GM12878 (cell line): ENCODE measurements at regions not wholly inside any gene's neighbourhood (a gene's known extent, or its start where the extent isn't known, plus 50 kb on each side); places are given as distances from the start of the nearest gene placed in this dataset.

Experiments used
- ATAC-seq: fragments of 200-7000 bp; cut with Tn5 transposase; 3 replicates; pipeline ENCODE4 v1.9.1; 2020; ENCODE audit warnings: mild to moderate bottlenecking, moderate library complexity
- BruUV-seq: library from RNA; stranded (reverse); fragments of 400-500 nt; replicated peaks from 2 replicates; lab custom pipeline; 2021; lab: Mats Ljungman, UMichigan
- CTCF ChIA-PET: fragments of 300-600 bp; sonication (Branson Sonifier 250); formaldehyde crosslinking; extraction: SDS; loops from one replicate; lab custom pipeline; 2021; ENCODE audit warnings: inconsistent platforms; lab: Yijun Ruan, JAX
- POLR2A ChIA-PET: fragments of 350-600 bp; formaldehyde crosslinking; extraction: SDS; loops from one replicate; lab custom pipeline; 2021; ENCODE audit warnings: inconsistent platforms; lab: Charles Lee
- RAD21 ChIA-PET: fragments of 300-600 bp; sonication (Branson Sonifier 250); formaldehyde crosslinking; loops from one replicate; lab custom pipeline; 2023; ENCODE audit warnings: antibody characterized with exemption; ENCODE audit not compliant: unreplicated experiment; lab: Charles Lee
- SMC1A ChIA-PET: fragments of 300-600 bp; sonication (Branson Sonifier 250); formaldehyde crosslinking; loops from one replicate; lab custom pipeline; 2023; ENCODE audit not compliant: unreplicated experiment, uncharacterized antibody; lab: Charles Lee
- DNase-seq: peaks from one replicate; pipeline ENCODE4 v3.0.0-alpha.2; 2011; ENCODE audit warnings: low read depth, low spot score
- FAIRE-seq: peaks from 3 replicates; lab custom pipeline; 2011; peaks lifted over from hg19 to GRCh38; lab: Jason Lieb, UNC
- H2AFZ ChIP-seq: 2 replicates; pipeline ENCODE4 v1.6.0; 2011; ENCODE audit warnings: low read depth, low read length, control low read depth; ENCODE audit not compliant: control insufficient read depth
- H3K27ac ChIP-seq: 2 replicates; pipeline ENCODE4 v1.5.1; 2011; ENCODE audit warnings: control low read depth; ENCODE audit not compliant: control insufficient read depth, insufficient read depth
- H3K27me3 ChIP-seq, 2 experiments: replicated peaks in 1 of 2; 2 replicates each; pipeline versions ENCODE4 v1.6.0 to v1.6.1; 2011; ENCODE audit warnings: low read length in 1 of 2; ENCODE audit not compliant: control insufficient read depth in 2 of 2, insufficient read depth in 2 of 2
- H3K36me3 ChIP-seq, 2 experiments: 2 replicates each; pipeline ENCODE4 v1.5.1; 2011; ENCODE audit warnings: low read length in 1 of 2; ENCODE audit not compliant: control insufficient read depth in 2 of 2, insufficient read depth in 2 of 2
- H3K4me1 ChIP-seq: 2 replicates; pipeline ENCODE4 v1.6.1; 2011; ENCODE audit warnings: mild to moderate bottlenecking, low read length, moderate library complexity, mixed read lengths; ENCODE audit not compliant: control insufficient read depth, insufficient read depth
- H3K4me2 ChIP-seq: 2 replicates; pipeline ENCODE4 v1.6.0; 2011; ENCODE audit warnings: control low read depth; ENCODE audit not compliant: control insufficient read depth, insufficient read depth
- H3K4me3 ChIP-seq: fragments of 200-600 bp; sonication (generic); 2 replicates; pipeline ENCODE4 v1.5.1; 2016
- H3K79me2 ChIP-seq: 2 replicates; pipeline ENCODE4 v1.6.0; 2011; ENCODE audit warnings: low read length; ENCODE audit not compliant: control insufficient read depth, insufficient read depth
- H3K9ac ChIP-seq: 2 replicates; pipeline ENCODE4 v1.8.0; 2011; ENCODE audit warnings: low read length, control low read depth, mixed read lengths; ENCODE audit not compliant: control insufficient read depth, insufficient read depth
- H3K9me3 ChIP-seq: replicated peaks from 3 replicates; pipeline ENCODE4 v1.5.1; 2011; ENCODE audit warnings: mild to moderate bottlenecking, low read length; ENCODE audit not compliant: control insufficient read depth, insufficient read depth
- H4K20me1 ChIP-seq: 2 replicates; pipeline ENCODE4 v1.6.0; 2011; ENCODE audit not compliant: control insufficient read depth, insufficient read depth
- ASH2L ChIP-seq: fragments of 300-600, 200-600 bp; sonication (generic); IDR thresholded peaks from 2 replicates; pipeline ENCODE4 v1.6.1; 2017; ENCODE audit warnings: low read depth, mild to moderate bottlenecking, borderline replicate concordance
- GATAD2B ChIP-seq: fragments of 450-650 bp; conservative IDR thresholded peaks from 2 replicates; pipeline ENCODE4 v1.6.1; 2017; ENCODE audit warnings: low read depth, mild to moderate bottlenecking, moderate library complexity
- POLR2AphosphoS2 ChIP-seq: IDR thresholded peaks from 2 replicates; pipeline ENCODE4 v1.6.1; 2011; ENCODE audit warnings: low read depth, mild to moderate bottlenecking, low read length, improper control_type of control experiment, moderate library complexity
- PRDM15 ChIP-seq: fragments of 450-650 bp; formaldehyde crosslinking; IDR thresholded peaks from 2 replicates; pipeline ENCODE4 v1.4.0; 2020; ENCODE audit warnings: mild to moderate bottlenecking, moderate library complexity
- WGBS: methylation state at CpG from one replicate; pipeline ENCODE4 v1.1.6; 2016; ENCODE audit warnings: low lambda C conversion rate; ENCODE audit not compliant: insufficient replicate concordance, insufficient coverage; ENCODE audit errors: missing lambda C conversion rate; 5-methylcytosine and 5-hydroxymethylcytosine counted together
- in situ Hi-C: fragments of 300-500 bp; cut with MboI; formaldehyde crosslinking; loops from 9 replicates; pipeline ENCODE4 v1.14.3; 2018; ENCODE audit warnings: mixed read lengths
- intact Hi-C: fragments of 100-400 bp; cut with micrococcal nuclease; formaldehyde crosslinking; loops from one replicate; pipeline ENCODE4 v1.14.2; 2022; ENCODE audit not compliant: unreplicated experiment
- TF ChIP-seq, protein P1 (sequence below): IDR thresholded peaks from 2 replicates; pipeline ENCODE4 v1.6.1; 2011; ENCODE audit warnings: mild to moderate bottlenecking, low read depth, low read length, moderate library complexity; ENCODE audit not compliant: insufficient replicate concordance

DNA sequence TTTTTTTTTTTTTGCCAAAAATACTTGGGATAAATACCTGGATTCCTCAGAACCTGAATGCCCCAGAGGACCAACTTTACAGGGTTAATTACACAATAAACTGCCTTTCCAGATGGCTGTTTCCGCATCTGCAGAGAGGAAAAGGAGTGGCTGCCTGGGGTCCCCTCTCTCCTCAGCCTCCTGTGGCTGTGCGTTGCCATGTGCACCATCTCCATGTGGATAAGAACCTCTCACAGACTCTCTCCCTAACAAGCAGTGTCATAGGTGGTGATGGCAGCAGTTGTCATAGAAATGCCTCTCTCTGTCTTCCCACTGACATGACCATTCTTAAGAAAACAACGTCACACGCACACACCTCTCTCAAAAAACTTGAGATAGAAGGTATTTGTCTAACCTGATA is 179.4 kb downstream of the RPLP1 start (continued):
- TF ChIP-seq, protein P1, sequence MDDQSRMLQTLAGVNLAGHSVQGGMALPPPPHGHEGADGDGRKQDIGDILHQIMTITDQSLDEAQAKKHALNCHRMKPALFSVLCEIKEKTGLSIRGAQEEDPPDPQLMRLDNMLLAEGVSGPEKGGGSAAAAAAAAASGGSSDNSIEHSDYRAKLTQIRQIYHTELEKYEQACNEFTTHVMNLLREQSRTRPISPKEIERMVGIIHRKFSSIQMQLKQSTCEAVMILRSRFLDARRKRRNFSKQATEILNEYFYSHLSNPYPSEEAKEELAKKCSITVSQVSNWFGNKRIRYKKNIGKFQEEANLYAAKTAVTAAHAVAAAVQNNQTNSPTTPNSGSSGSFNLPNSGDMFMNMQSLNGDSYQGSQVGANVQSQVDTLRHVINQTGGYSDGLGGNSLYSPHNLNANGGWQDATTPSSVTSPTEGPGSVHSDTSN, result no peak
- TF ChIP-seq GATAD2B (no peak), PRDM15 (CRISPR knock-in tag) (no peak)

GRCh38 chr15:69634860-69635259 is 182.2 kb downstream of the RPLP1 start:
- CTCF ChIA-PET, result interaction anchor here (1.0 kb wide), 1 partner anchor 72 kb away, joined by 3 read pairs; no protein-coding TSS in a partner anchor
- Histone ChIP-seq H4K20me1 (no peaks in the 10 kb centered on the region), H3K9ac (no peak overlapping the region), H3K4me3 (no peak overlapping the region), H3K79me2 (no peaks in the 10 kb centered on the region), H3K27me3 (peaks cover 3 to 5% of the 10 kb centered on the region in 2 experiments), H3K4me1 (no peaks in the 10 kb centered on the region), H2AFZ (no peak overlapping the region), H3K27ac (no peak overlapping the region), H3K36me3 (no peaks in the 10 kb centered on the region), H3K4me2 (no peak overlapping the region), H3K9me3 (no peaks in the 10 kb centered on the region)
- 31% methylated on average over 5 of the region's 5 CpGs for WGBS
- RAD21 ChIA-PET, result no interaction called here
- POLR2A ChIA-PET, result no interaction called here
- in situ Hi-C loops (no loop called here), intact Hi-C loops (no loop called here)
- TF ChIP-seq POLR2AphosphoS2, result no peak
- TF ChIP-seq ASH2L, result no peak
- no TSS peak for BruUV-seq
- FAIRE-seq (no peak), ATAC-seq (no peak), DNase-seq (no peak)
- SMC1A ChIA-PET, result no interaction called here
